ENCODE measurements at regions not wholly inside any gene's neighbourhood (a gene's known extent, or its start where the extent isn't known, plus 50 kb on each side); places are given as distances from the start of the nearest gene placed in this dataset.

DNA sequence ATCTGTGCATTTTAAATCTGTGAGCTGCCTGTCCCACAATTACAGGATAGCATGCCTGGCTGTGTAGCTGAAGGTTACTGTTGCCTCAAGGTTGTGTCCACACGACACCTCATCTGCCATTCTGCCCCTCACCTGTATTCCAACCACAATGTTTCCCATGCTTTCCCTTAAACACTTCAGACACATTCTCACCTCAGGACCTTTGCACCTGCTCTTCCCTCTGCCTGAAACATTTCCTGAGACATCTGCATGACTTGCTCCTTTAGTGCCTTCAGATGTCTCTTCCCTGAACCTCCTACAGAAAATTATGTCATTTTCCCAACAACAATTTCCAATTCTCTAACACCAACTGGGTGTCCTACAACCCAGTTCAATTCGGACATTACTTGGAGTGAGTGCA is 120.4 kb downstream of the ZNF608 start:
- TF ChIP-seq POLR2A (IDR thresholded peaks at IDR 0.05) = no peak
- TF ChIP-seq, protein P1, sequence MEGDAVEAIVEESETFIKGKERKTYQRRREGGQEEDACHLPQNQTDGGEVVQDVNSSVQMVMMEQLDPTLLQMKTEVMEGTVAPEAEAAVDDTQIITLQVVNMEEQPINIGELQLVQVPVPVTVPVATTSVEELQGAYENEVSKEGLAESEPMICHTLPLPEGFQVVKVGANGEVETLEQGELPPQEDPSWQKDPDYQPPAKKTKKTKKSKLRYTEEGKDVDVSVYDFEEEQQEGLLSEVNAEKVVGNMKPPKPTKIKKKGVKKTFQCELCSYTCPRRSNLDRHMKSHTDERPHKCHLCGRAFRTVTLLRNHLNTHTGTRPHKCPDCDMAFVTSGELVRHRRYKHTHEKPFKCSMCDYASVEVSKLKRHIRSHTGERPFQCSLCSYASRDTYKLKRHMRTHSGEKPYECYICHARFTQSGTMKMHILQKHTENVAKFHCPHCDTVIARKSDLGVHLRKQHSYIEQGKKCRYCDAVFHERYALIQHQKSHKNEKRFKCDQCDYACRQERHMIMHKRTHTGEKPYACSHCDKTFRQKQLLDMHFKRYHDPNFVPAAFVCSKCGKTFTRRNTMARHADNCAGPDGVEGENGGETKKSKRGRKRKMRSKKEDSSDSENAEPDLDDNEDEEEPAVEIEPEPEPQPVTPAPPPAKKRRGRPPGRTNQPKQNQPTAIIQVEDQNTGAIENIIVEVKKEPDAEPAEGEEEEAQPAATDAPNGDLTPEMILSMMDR (IDR thresholded peaks at IDR 0.05) = no peak

All from right lobe of liver (tissue), 4 donors.